ENCODE measurements at regions not wholly inside any gene's neighbourhood (a gene's known extent, or its start where the extent isn't known, plus 50 kb on each side); places are given as distances from the start of the nearest gene placed in this dataset.
A peak's percentile ranks its signal among the peaks of the same experiment; 100 is the strongest.
"Not testable (repeated sequence)": the region's sequence is repeated elsewhere in the genome, so short reads cannot be mapped to it uniquely, and the experiment has no call there.

DNA sequence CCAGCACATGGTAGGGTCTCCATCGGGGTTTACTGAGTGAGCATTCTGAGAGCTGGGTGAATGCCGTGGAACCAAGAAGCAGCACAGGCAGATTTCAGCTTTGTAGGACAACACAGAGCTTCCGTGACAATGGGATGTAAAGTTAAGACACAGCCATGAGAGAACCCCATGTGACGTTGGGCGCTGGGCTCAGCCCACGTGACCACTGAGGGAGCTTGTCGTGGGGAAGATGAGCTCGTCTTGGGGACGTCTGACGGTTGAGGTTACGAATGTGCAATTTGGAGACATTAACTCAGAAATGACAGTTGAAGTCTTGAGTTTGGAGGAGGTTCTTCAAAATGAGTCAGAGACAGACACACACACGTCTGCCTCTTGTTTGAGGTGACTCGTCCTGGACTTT lies 51.5 kb upstream of the MUC20 start:
- H3K4me3 Mint-ChIP-seq; H3K4me1 Mint-ChIP-seq (ENCODE audit: low read depth); H3K9me3 Mint-ChIP-seq; H3K27me3 Mint-ChIP-seq; DNase-seq: not testable (repeated sequence)
- peak overlapping the region; percentile 66 for H3K27ac Mint-ChIP-seq
- H3K36me3 Mint-ChIP-seq (ENCODE audit: low read depth) = peaks cover 42% of the 10 kb centered on the region

DNA sequence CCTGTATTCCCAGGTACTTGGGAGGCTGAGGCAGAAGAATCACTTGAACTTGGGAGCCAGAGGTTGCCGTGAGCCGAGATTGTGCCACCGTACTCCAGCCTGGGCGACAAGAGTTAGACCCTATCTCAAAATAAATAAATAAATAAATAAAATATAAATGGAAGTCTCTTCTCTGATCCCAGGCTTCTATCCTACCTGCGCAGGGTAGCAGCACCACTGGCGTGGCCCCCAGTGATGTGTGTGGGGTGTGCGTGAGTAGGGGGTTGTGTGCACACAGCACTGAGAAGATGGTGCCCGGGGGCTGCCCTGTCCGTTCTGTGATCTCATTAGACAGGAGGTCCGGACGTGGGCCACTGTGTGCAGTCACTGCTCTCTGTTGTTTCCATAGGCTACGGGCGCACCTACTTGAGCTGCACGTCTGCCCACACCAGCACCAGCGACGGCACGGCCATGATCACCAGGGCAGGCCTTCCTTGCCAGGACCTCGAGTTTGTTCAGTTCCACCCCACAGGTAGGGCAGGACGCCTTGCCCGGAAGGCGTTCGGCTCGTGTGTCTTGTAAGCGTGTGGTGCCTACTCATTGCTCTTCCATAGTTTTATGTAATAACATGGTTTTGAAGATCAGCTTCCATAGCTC lies 52.5 kb upstream of the MUC20 start:
- H3K27me3 Mint-ChIP-seq; DNase-seq; H3K27ac Mint-ChIP-seq; H3K4me1 Mint-ChIP-seq (ENCODE audit: low read depth); H3K9me3 Mint-ChIP-seq; H3K4me3 Mint-ChIP-seq: not testable (repeated sequence)
- H3K36me3 Mint-ChIP-seq (ENCODE audit: low read depth) = peaks cover 38% of the 10 kb centered on the region

DNA sequence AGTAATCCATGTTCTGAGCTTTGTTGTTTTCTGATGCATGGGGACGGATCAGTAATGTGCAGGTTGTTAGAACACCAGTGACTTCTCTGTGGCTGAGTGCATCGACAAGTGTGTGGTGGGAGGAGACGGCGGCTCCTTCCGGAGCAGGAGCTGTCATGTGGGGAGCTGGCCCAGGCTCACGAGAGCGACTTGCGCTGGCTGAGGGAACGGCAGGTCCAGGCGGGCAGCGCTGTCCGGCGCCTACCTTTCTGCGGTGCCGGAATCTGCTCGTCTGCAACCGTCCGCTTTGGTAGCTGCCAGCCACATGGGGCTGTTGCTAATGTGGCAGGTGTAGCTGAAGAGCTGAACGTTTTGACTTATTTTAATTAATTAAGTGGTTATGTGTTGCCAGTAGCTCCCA lies 55.5 kb upstream of the MUC20 start:
- H3K27ac Mint-ChIP-seq; H3K27me3 Mint-ChIP-seq; H3K9me3 Mint-ChIP-seq; H3K4me3 Mint-ChIP-seq; H3K4me1 Mint-ChIP-seq (ENCODE audit: low read depth); DNase-seq: not testable (repeated sequence)
- peaks cover 22% of the 10 kb centered on the region for H3K36me3 Mint-ChIP-seq (ENCODE audit: low read depth)

DNA sequence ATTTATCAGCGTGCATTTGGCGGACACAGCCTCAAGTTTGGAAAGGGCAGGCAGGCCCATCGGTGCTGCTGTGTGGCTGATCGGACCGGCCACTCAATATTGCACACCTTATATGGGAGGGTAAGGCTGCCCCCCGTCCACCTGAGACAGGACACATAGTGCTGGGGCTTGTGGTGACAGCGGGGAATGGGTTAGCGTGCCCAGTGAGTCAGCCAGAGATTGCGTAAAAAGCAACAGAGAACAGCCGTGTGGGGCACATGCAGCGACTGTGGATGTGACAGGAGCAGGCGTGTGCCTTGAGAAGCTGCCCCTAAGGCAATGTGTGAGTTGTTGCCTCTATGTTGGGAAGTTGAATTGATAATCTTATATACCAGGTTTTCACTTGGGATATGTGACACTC lies 56.6 kb upstream of the MUC20 start:
- not testable (repeated sequence) for H3K9me3 Mint-ChIP-seq; H3K27ac Mint-ChIP-seq; H3K4me1 Mint-ChIP-seq (ENCODE audit: low read depth); DNase-seq; H3K4me3 Mint-ChIP-seq; H3K27me3 Mint-ChIP-seq
- H3K36me3 Mint-ChIP-seq (ENCODE audit: low read depth) = peaks cover 19% of the 10 kb centered on the region

DNA sequence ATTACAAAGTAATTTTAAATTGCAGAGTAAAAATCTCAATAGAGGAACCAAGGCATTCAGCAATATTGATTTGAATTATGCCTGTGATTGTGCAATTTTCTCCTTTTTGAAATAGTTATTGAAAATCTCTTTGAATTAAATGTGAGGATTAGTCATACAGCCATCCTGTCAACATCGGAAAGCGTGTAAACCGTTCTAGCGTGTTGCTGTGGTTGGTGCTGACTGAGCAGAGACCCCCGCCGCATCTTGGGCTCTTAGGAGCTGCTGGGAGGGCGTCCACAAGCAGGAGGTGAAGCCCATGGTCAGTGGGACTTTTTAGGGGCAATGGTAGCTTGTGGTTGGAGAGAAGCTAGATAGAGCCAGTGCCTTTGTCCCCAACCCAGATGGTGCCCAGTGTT lies 61.6 kb upstream of the MUC20 start:
- H3K27me3 Mint-ChIP-seq; H3K4me1 Mint-ChIP-seq (ENCODE audit: low read depth); DNase-seq; H3K27ac Mint-ChIP-seq; H3K9me3 Mint-ChIP-seq; H3K36me3 Mint-ChIP-seq (ENCODE audit: low read depth): not testable (repeated sequence)
- H3K4me3 Mint-ChIP-seq = peak overlapping the region; percentile 66

DNA sequence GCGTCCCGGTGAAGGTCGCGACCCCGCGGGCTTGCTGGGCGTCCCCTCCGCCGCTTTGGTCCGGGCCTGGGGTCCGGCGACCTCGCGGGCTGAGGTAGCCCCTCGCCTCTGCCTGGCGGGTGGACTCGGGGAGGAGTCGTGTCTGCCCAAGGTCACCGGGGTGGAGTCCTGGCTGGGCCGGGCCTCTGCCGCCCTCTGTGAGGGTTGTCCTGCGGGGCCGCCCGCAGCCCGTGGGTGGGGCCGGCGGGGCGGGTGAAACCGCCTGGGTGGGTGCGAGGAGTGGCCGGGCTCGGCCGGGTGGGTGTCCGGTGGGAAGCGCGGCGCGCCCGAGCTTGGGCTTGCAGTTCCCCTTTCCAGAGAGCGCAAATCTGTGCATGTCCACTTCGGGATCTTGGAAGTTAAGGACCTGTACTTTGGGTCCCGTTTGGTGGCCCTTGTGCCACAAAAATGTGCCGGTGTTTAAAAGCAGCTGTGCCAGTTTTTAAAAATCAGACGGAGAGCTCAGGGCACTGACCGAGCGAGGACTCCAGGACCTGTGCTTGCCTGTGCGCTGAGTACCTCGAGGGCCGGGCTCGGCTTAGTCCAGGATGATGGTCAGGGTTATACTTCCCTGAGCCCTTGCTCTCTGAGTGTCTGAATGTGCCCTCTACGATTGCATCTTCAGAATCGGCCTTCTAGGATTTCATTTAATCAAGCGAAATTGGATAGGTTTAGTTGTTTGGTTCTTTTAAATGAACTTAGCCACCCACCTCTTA lies 62.2 kb upstream of the MUC20 start:
- H3K27ac Mint-ChIP-seq; DNase-seq; H3K36me3 Mint-ChIP-seq (ENCODE audit: low read depth); H3K9me3 Mint-ChIP-seq; H3K27me3 Mint-ChIP-seq; H3K4me1 Mint-ChIP-seq (ENCODE audit: low read depth): not testable (repeated sequence)
- H3K4me3 Mint-ChIP-seq = peak overlapping the region; percentile 66

DNA sequence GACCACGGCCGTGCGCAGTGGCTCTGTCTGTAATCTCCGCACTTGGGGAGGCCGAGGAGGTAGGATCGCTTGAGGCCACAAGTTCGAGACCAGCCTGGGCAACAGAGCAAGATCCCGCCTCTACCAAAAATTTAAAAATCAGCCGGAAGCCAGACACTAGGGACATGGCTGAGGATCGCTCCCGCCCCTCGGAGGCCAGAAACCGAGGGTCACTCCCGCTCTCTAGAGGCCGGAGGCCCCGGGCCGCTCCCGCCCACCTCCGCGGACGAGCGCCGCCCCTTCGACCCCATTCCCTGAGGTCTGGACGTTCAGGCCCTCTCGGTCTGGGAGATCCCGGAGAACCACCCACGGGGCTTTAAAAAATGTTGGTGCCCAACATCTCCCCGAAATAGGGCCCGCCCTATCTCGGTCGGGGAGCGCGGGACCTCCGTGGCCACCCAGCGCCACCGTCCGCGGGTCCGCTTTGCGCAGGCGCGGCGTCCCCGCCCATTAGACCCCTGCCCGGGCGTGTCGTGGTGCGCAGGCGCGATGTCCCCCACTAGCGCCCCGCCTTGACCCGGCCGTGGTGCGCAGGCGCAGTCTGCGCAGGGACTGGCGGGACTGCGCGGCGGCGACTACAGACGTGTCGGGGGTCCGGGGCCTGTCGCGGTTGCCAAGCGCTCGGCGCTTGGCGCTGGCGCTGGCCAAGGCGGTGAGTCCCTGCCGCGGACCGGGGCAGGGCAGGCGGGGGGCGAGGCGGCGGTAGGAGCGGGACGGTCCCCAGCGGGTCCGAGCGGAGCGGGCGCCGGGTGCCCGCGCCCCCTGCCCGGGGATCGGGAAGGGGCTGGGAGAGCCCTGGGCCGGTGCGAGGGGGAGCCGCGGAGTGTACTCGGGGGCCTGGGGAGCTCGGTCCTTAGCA lies 63.1 kb upstream of the MUC20 start:
- H3K4me1 Mint-ChIP-seq (ENCODE audit: low read depth); H3K27me3 Mint-ChIP-seq: not testable (repeated sequence)
- peak; percentile 87 for DNase-seq

DNA sequence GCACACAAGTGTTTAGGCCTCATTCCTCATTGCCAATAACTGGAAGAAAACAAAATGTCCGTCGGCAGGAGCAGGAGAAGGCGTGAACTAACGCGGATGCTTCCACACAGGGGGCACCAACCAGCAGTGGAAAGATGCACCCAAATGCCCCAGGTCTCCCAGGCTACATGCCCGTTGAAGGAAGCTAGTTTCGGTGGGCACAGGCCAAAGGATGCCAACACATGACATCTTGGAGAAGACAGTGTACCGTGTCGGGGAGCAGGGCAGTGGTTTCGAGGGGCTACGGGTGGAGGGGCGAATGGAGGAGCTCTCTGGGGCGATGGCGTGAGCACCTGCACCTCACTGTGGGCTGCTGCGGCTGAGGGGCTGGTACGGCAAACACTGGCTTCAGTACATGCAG lies 64.7 kb upstream of the MUC20 start:
- DNase-seq; H3K4me1 Mint-ChIP-seq (ENCODE audit: low read depth); H3K4me3 Mint-ChIP-seq; H3K27ac Mint-ChIP-seq; H3K27me3 Mint-ChIP-seq; H3K36me3 Mint-ChIP-seq (ENCODE audit: low read depth); H3K9me3 Mint-ChIP-seq: not testable (repeated sequence)

More for the DNA sequence above, 63.1 kb upstream of the MUC20 start:
- Mint-ChIP-seq H3K27ac (peak overlapping the region; percentile 85), H3K4me3 (peak overlapping the region; percentile 78)
- not testable (repeated sequence) for H3K36me3 Mint-ChIP-seq (ENCODE audit: low read depth); H3K9me3 Mint-ChIP-seq

DNA sequence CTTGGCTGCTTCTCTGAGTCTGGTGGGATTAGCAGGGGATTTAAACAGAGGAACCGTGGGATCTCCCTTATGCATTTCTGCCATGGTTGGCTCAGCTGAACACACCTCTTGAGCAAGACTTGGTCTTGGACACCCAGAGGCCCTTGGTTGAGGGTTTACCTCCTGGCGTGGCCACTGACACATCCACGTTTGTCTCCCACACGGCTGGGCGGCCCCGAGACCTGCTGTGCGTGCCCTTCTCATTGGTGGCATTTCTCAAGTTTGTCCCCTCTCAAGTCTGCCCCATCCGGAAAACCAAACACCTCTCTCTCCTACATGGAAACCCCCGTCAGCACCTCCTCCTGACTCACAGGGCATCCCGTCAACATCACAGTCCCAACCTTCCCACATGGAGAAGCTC lies 66.0 kb upstream of the MUC20 start:
- DNase-seq; H3K9me3 Mint-ChIP-seq; H3K4me3 Mint-ChIP-seq; H3K27ac Mint-ChIP-seq; H3K27me3 Mint-ChIP-seq; H3K4me1 Mint-ChIP-seq (ENCODE audit: low read depth); H3K36me3 Mint-ChIP-seq (ENCODE audit: low read depth): not testable (repeated sequence)

DNA sequence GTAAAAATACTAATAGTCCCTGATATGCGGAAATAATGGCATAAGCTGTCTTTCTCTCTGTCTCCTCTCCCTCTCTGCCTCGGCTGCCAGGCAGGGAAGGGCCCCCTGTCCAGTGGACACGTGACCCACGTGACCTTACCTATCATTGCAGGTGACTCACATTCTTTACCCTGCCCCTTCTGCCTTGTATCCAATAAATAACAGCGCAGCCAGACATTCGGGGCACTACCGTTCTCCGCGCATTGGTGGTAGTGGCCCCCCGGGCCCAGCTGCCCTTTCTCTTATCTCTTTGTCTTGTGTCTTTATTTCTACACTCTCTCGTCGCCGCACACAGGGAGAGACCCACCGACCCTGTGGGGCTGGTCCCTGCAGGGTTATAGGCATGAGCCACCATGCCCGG lies 66.6 kb upstream of the MUC20 start:
- H3K27me3 Mint-ChIP-seq; DNase-seq; H3K4me1 Mint-ChIP-seq (ENCODE audit: low read depth); H3K27ac Mint-ChIP-seq; H3K4me3 Mint-ChIP-seq; H3K36me3 Mint-ChIP-seq (ENCODE audit: low read depth); H3K9me3 Mint-ChIP-seq: not testable (repeated sequence)

DNA sequence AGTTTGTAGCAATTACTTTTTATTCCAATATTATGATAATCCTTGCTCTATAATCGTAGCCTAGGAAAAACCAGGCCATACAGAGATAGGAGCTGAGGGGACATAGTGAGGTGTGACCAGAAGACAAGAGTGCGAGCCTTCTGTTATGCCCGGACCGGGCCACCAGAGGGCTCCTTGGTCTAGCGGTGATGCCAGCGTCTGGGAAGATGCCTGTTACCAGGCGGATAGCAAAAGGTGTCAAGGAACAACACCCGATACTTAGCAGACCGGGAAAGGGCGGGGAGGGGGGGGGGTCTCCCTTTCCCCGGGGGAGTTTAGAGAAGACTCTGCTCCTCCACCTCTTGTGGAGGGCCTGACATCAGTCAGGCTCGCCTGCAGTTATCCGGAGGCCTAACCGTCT lies 67.1 kb upstream of the MUC20 start:
- H3K4me3 Mint-ChIP-seq; H3K36me3 Mint-ChIP-seq (ENCODE audit: low read depth); H3K4me1 Mint-ChIP-seq (ENCODE audit: low read depth); H3K9me3 Mint-ChIP-seq; H3K27me3 Mint-ChIP-seq; H3K27ac Mint-ChIP-seq: not testable (repeated sequence)
- DNase-seq = peak; percentile 34

DNA sequence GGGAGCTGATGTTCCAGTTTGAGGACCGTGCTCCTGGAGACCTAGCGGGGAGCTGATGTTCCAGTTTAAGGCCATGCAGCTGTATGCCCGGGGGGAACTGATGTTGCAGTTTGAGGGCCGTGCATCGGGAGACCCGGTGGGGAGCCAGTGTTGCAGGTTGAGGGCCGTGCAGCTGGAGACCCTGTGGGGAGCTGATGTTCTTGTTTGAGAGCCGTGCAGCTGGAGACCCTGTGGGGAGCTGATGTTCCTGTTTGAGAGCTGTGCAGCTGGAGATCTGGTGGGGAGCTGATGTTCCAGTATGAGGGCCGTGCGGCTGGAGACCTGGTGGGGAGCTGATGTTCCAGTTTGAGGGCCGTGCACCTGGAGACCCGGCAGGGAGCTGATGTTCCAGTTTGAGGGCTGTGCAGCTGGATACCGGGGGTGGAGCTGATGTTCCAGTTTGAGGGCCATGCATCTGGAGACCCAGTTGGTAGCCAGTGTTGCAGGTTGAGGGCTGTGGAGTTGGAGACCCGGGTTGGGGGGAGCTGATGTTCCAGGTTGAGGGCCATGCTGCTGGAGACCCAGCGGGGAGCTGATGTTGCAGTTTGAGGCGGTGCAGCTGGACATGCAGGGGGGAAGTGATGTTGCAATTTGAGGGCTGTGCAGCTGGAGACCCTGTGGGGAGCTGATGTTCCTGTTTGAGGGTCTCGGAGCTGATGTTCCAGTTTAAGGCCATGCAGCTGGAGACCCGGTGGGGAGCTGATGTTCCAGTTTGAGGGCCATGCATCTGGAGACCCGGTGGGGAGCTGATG lies 64.4 kb upstream of the APOD start:
- H3K27me3 Mint-ChIP-seq; H3K4me1 Mint-ChIP-seq (ENCODE audit: low read depth); H3K27ac Mint-ChIP-seq; DNase-seq; H3K36me3 Mint-ChIP-seq (ENCODE audit: low read depth); H3K4me3 Mint-ChIP-seq; H3K9me3 Mint-ChIP-seq: not testable (repeated sequence)

DNA sequence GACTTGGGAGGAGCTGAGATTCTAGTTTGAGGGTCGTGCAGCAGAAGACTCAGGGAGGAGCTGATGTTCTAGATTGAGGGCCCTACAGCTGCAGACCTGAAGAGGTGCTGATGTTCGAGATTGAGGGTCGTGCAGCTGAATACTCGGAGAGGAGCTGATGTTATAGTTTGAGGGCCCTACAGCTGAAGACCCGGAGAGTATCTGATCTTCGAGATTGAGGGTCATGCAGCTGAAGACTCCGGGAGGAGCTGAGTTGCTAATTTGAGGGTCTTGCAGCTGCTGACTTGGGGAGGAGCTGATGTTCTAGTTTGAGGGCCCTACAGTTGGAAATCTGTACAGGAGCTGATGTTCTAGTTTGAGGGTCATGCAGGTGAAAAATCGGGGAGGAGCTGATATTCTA lies 62.1 kb upstream of the APOD start:
- H3K36me3 Mint-ChIP-seq (ENCODE audit: low read depth); H3K4me1 Mint-ChIP-seq (ENCODE audit: low read depth); H3K9me3 Mint-ChIP-seq: not testable (repeated sequence)

DNA sequence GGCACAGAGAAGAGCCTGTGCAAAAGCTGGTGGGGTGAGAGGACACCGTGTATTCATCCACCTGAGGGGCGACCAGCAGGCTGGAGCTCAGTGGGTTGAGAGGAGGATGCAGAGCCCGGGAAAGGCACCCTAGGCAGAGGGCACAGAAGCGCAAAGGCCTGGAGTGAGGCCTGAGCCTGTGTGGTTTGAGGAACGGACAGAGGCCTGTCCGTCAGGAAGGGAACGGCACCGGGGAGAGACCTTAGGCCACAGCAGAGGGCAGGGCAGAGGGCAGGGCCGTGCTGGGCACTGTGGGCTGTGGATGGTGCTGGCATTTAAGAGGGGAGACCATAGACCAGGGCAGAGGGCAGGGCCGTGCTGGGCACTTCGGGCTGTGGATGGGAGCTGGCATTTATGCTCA lies 59.5 kb upstream of the APOD start:
- H3K4me3 Mint-ChIP-seq; H3K36me3 Mint-ChIP-seq (ENCODE audit: low read depth); H3K9me3 Mint-ChIP-seq; DNase-seq; H3K4me1 Mint-ChIP-seq (ENCODE audit: low read depth); H3K27me3 Mint-ChIP-seq; H3K27ac Mint-ChIP-seq: not testable (repeated sequence)

More for the DNA sequence above, 62.1 kb upstream of the APOD start:
- not testable (repeated sequence) for H3K27ac Mint-ChIP-seq, H3K4me3 Mint-ChIP-seq, DNase-seq, H3K27me3 Mint-ChIP-seq

All from activated T-cell treated with anti-CD3 and anti-CD28 coated beads, Interleukin-2, amount 50 U/mL, for 24 hours (primary cell).